Prostate gland (tissue), 2 donors: ENCODE measurements at regions not wholly inside any gene's neighbourhood (a gene's known extent, or its start where the extent isn't known, plus 50 kb on each side); places are given as distances from the start of the nearest gene placed in this dataset.

Experiments
- DNase-seq: peaks from one replicate; pipeline ENCODE4 v3.0.0-alpha.2; 2019; ENCODE audit warnings: low spot score
- H3K27ac ChIP-seq, 2 donors: fragments of 200-600 bp; sonication (generic); 2 replicates each; pipeline ENCODE4 v1.5.1; 2017 to 2019
- H3K27me3 ChIP-seq: fragments of 200-600 bp; sonication (generic); replicated peaks from 2 replicates; pipeline ENCODE4 v1.5.1; 2019; ENCODE audit not compliant: insufficient read depth
- H3K36me3 ChIP-seq, 2 donors: fragments of 200-600 bp; sonication (generic); 1 replicate in 1 of 2; 2 replicates in 1 of 2; pipeline versions ENCODE4 v1.5.1 to v1.8.1; 2017 to 2019
- H3K4me1 ChIP-seq: fragments of 200-600 bp; sonication (generic); replicated peaks from 2 replicates; pipeline ENCODE4 v1.5.1; 2019
- H3K4me3 ChIP-seq, 2 donors: fragments of 200-600 bp; sonication (generic); 2 replicates each; pipeline ENCODE4 v1.5.1; 2017 to 2019
- H3K9me3 ChIP-seq: fragments of 200-600 bp; sonication (generic); 2 replicates; pipeline ENCODE4 v1.5.1; 2017
- POLR2A ChIP-seq: fragments of 450-650 bp; IDR thresholded peaks from one replicate; pipeline ENCODE4 v1.6.1; 2016; ENCODE audit warnings: antibody characterized with exemption, mild to moderate bottlenecking
- POLR2AphosphoS5 ChIP-seq: sonication (generic); formaldehyde crosslinking; IDR thresholded peaks from one replicate; pipeline ENCODE4 v1.6.1; 2017; ENCODE audit warnings: antibody characterized with exemption
- WGBS: methylation state at CpG from one replicate; pipeline ENCODE4 v1.1.5; 2018; 5-methylcytosine and 5-hydroxymethylcytosine counted together
- intact Hi-C: fragments of 100-400 bp; cut with DNase I; formaldehyde crosslinking; loops from one replicate; pipeline ENCODE4 v1.14.2; 2022
- TF ChIP-seq, protein P1 (sequence below), 4 experiments: fragments of 200-600 bp in 2 of 4; fragments of 450-650 bp in 2 of 4; sonication (generic) in 2 of 4; IDR thresholded peaks; 1 replicate in 3 of 4; 2 replicates in 1 of 4; pipeline ENCODE4 v1.5.1; 2016 to 2019; ENCODE audit warnings: antibody characterized with exemption in 4 of 4, mild to moderate bottlenecking in 2 of 4, moderate library complexity in 2 of 4

DNA sequence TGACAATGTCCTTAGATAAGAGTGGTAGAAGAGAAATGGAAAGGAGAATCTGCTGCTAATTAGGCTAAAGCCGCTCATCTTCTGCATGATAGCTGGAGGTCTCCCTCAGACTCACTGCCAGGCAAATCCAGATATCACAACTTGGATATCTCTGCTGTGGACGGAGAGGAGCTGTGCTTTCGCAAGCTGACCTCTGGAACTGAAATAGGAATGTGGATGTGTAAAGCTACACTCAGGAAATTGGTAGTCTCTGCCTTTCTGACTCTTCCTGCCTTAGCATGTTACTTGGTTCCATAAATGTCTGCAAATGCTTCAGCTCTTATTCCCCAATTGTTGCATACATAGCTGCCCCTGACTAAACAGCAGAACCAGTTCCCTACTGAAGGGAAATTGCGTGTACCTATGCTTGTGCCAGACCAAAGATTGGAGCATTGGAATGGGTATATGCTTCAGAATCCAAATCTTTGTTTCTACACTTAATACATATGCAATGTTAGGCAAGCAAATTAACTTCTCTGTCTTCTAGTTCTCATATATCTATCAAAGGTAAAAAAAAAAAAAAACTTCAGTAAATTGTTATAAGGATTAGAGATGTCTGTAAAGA lies 74.7 kb upstream of the ROBO2 start:
- Histone ChIP-seq H3K36me3 (no peaks in the 10 kb centered on the region), H3K27me3 (no peaks in the 10 kb centered on the region), H3K4me3 (no peak overlapping the region), H3K9me3 (no peaks in the 10 kb centered on the region), H3K27ac (no peak overlapping the region), H3K4me1 (no peaks in the 10 kb centered on the region)
- DNase-seq = no peak
- TF ChIP-seq POLR2AphosphoS5 (no peak), POLR2A (no peak)
- TF ChIP-seq, protein P1, sequence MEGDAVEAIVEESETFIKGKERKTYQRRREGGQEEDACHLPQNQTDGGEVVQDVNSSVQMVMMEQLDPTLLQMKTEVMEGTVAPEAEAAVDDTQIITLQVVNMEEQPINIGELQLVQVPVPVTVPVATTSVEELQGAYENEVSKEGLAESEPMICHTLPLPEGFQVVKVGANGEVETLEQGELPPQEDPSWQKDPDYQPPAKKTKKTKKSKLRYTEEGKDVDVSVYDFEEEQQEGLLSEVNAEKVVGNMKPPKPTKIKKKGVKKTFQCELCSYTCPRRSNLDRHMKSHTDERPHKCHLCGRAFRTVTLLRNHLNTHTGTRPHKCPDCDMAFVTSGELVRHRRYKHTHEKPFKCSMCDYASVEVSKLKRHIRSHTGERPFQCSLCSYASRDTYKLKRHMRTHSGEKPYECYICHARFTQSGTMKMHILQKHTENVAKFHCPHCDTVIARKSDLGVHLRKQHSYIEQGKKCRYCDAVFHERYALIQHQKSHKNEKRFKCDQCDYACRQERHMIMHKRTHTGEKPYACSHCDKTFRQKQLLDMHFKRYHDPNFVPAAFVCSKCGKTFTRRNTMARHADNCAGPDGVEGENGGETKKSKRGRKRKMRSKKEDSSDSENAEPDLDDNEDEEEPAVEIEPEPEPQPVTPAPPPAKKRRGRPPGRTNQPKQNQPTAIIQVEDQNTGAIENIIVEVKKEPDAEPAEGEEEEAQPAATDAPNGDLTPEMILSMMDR (IDR thresholded peaks at IDR 0.05) = no peak
- intact Hi-C loops = no loop called here
- WGBS = 81% methylated on average over 4 of the region's 4 CpGs

DNA sequence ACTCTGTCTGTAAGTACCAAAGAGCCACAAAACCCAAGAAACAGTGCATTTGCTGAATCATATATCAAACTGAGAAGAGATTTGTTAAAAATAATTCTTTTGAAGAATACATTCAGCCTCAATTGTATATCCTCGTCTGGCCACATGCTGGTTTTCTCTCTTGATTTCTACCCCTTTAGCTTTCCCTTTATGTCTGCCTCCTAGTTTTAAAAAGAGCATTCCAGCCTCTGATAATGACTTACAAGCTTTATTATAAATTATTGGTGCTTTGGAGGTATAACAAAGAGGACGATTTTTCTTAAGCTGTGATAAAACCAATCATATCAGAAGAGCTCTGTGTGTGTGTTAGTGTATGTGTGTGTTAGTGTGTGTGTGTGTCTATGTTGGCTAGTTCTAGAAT lies 70.4 kb upstream of the ROBO2 start:
- WGBS = 72% methylated on average over 2 of the region's 2 CpGs
- H3K4me1 ChIP-seq = no peaks in the 10 kb centered on the region
- no peak overlapping the region for H3K27ac ChIP-seq
- H3K9me3 ChIP-seq = no peaks in the 10 kb centered on the region
- no peak overlapping the region for H3K4me3 ChIP-seq
- DNase-seq = no peak
- no peaks in the 10 kb centered on the region for H3K27me3 ChIP-seq
- H3K36me3 ChIP-seq = no peaks in the 10 kb centered on the region
- TF ChIP-seq POLR2AphosphoS5 = no peak
- intact Hi-C loops = no loop called here

DNA sequence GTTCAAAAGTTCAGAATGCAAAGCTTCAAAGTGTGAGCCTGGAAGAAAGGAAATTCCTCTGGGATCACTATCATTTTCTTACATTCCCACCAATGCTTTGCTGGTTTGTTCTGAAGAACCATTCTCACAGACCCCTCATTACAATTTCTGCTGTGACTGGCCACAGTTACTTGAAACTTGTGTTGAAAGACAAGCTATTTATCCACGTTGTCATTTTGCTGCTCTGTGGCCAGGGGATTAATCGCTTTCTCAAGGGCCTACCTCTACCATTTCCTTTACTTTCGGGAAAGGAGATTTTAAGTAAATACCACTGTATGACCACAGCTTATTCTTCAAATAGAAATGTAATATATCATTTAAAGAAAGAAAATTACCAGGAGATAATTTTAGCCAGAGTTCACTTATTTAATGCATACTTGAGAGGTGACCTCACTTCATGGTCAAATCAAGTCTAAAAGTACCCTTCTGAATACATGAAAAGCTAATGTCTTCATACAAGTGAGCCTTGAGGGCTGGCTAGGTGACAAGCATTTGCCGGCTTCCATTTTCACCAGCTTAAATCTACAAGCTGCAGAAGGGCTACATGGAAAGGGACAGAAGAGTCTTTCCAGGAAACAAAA lies 69.8 kb upstream of the ROBO2 start:
- WGBS = 80% methylated on average over 4 of the region's 4 CpGs
- no peak overlapping the region for H3K4me3 ChIP-seq
- H3K9me3 ChIP-seq = no peaks in the 10 kb centered on the region
- no peaks in the 10 kb centered on the region for H3K4me1 ChIP-seq
- DNase-seq = no peak
- intact Hi-C loops = no loop called here
- no peaks in the 10 kb centered on the region for H3K27me3 ChIP-seq
- no peak overlapping the region for H3K27ac ChIP-seq
- H3K36me3 ChIP-seq = no peaks in the 10 kb centered on the region
- TF ChIP-seq POLR2AphosphoS5 (no peak), POLR2A (no peak)
- TF ChIP-seq, protein P1 (IDR thresholded peaks at IDR 0.05) = no peak

DNA sequence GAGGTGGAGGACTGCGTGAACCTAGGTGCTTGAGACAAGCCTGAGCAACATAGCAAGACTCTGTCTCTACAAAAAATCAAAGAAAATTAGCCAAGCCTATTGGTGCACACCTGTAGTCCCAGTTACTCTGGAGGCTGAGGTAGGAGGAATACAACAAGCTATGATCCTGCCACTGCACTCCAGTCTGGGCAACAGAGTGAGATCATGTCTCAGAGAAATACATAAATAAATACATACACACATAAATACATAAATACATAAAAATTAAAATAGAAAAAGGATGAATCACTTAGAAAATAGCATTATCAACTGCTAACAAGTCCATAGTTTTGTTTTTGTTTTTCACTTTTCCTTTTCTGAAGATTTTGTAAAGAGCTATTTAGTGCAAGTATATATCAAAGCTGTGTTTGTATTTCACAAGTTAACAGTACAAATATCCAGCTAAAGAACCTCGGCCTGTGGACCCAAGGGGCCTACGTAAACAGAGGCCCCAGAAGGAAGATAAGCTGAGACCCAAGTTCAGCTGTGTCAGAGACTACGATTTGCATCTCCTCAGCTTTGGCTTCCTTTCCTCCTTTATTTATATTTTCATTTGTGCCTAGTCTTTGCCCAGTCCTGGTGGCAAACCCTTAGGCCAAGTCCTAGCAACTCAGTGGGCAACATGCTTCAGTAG lies 67.1 kb upstream of the ROBO2 start:
- WGBS = 71% methylated on average over 4 of the region's 4 CpGs
- no peak overlapping the region for H3K4me3 ChIP-seq
- no peak for TF ChIP-seq POLR2AphosphoS5
- TF ChIP-seq POLR2A = no peak
- TF ChIP-seq, protein P1 (IDR thresholded peaks at IDR 0.05) = no peak
- no peak for DNase-seq
- H3K9me3 ChIP-seq = no peaks in the 10 kb centered on the region
- H3K27ac ChIP-seq = no peak overlapping the region
- intact Hi-C loops = no loop called here
- H3K36me3 ChIP-seq = no peaks in the 10 kb centered on the region
- no peaks in the 10 kb centered on the region for H3K27me3 ChIP-seq
- no peaks in the 10 kb centered on the region for H3K4me1 ChIP-seq

DNA sequence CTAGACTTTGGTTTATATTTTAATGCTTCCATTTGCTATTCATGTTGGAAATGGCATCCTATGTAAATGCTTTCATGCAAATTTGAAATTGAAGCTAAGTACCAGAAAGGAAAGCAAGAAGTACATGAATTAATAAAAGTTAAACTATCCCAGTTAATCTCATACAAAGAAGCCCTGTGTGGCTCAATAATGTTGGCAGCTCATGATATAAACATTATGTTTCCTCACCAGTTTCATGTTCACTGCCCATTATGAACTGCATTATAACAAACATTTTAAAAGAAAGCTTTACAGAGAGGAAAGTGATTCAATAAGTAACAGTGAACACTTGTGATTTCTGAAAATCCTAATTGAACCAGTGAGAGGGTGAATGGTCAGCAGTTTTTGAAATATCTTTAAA lies 62.9 kb upstream of the ROBO2 start:
- Histone ChIP-seq H3K36me3 (no peaks in the 10 kb centered on the region), H3K27me3 (no peaks in the 10 kb centered on the region), H3K4me3 (no peak overlapping the region), H3K27ac (no peak overlapping the region), H3K4me1 (no peaks in the 10 kb centered on the region), H3K9me3 (no peaks in the 10 kb centered on the region)
- no peak for DNase-seq
- intact Hi-C loops = no loop called here
- TF ChIP-seq, protein P1 (IDR thresholded peaks at IDR 0.05) = no peak
- TF ChIP-seq POLR2AphosphoS5 (no peak), POLR2A (no peak)
